Esophagus mucosa (tissue), 1 donor: ENCODE measurements at regions not wholly inside any gene's neighbourhood (a gene's known extent, or its start where the extent isn't known, plus 50 kb on each side); places are given as distances from the start of the nearest gene placed in this dataset.
"Not testable (repeated sequence)": the region's sequence is repeated elsewhere in the genome, so short reads cannot be mapped to it uniquely, and the experiment has no call there.

Source experiments
- ATAC-seq: fragments of 200-7000 bp; cut with Tn5 transposase; one replicate; pipeline ENCODE4 v1.9.1; 2020
- donor health status: DM: yes; HTN: yes; CAD: no.

- no peak for ATAC-seq
Measured at GRCh38 chr4:117577686-117578311, 456.5 kb upstream of the NDST3 start.

- ATAC-seq, result no peak
Measured at GRCh38 chr4:117588771-117589170, 445.5 kb upstream of the NDST3 start.

- ATAC-seq, result no peak
Measured at GRCh38 chr4:117596917-117597480, 437.3 kb upstream of the NDST3 start.

DNA sequence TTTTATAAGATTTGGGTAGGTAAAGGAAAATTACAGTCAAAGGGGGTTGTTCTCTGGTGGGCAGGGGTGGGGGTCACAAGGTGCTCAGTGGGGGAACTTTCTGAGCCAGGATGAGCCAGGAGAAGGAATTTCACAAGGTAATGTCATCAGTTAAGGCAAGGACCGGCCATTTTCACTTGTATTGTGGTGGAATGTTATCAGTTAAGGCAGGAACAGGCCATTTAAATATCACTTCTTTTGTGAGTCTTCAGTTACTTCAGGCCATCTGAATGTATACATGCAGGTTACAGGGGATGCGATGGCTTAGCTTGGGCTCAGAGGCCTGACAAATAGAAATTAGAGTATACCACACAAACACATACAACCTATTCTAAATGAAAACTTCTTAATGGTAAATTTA lies 434.9 kb upstream of the NDST3 start:
- ATAC-seq, result not testable (repeated sequence)

- ATAC-seq, result not testable (repeated sequence)
Measured at GRCh38 chr4:117600936-117601335, 433.4 kb upstream of the NDST3 start.

DNA sequence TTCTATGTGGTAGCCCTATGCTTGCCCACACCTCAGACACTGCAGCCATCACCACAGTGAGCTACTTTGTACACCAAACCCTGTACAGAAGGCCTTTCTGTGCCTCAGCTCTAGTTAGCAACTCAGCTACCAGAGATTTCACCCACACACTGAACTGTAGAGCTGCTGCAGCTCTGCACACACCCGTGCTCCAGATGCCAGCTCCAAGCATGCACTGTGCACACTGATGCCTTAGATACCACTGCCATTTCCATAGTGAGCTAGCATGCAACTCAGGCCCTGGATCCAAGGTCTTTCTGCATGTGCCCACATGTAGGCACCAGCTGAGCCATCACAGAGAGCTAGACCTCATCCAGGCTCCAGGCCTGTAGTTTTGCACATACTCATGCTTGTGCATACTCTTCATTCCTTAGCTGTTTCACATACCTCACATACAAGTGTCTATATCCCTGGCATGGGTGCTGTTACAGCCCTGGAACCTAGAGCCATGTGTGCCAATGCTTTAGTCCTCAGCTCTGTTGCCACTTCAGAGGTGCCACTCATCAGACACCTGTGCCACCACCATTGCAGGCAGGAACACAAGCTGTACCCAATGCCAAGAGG lies 423.5 kb upstream of the NDST3 start:
- no peak for ATAC-seq

DNA sequence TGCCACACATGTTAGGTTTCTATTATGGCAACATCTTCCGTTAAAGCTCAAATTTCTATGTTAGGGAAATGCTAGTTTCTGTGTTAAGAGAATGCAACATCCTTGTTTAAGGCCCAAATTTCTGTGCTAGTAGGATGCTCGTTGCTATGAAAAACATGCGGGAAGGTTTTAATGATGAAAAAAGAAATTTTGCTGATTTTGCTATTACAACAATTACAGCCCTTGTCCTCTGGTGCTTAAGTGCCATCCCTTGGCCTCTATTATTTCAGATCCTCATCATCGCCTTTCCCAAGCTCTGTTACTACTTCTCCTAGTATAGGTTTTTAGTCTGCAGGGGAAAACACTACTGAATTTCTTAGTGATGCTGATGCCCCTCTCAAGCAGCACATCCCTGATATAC lies 412.6 kb upstream of the NDST3 start:
- no peak for ATAC-seq

DNA sequence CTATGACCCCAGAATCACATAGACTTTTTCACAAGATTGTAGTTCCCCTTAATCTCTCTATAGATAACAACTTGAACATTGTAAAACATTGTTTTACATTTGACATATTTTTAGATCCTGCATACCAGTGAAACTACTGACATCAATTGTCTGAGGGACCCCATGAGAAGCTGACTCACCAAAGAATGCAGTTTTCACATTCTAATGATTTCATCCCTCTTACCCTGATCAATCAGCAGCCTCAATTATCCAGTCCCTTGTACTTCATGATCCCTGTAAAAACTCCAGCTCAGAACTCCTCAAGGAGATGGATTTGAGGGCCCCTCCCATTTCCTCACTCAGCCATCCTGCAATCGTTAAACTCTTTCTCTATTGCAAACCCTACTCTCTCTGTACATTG lies 411.0 kb upstream of the NDST3 start:
- ATAC-seq, result no peak

DNA sequence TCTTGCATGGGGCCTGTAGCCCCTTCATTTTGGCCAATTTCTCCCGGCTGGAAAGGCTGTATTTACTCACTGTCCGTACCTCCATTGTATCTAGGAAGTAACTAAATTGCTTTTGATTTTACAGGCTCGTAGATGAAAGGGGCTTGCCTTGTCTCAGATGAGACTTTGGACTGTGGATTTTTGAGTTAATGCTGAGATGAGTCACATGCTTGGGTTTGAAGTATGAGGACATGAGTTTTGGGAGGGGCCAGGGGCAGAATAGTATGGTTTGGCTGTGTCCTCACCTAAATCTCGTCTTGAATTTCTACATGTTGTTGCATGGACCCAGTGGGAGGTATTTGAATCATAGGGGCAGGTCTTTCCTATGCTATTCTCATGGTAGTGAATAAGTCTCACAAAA lies 407.6 kb upstream of the NDST3 start:
- ATAC-seq, result no peak

GRCh38 chr4:117634716-117635115 lies 399.6 kb upstream of the NDST3 start:
- ATAC-seq, result no peak

GRCh38 chr4:117637347-117637746 lies 396.9 kb upstream of the NDST3 start:
- ATAC-seq, result no peak

GRCh38 chr4:117640836-117641235 lies 393.4 kb upstream of the NDST3 start:
- no peak for ATAC-seq

DNA sequence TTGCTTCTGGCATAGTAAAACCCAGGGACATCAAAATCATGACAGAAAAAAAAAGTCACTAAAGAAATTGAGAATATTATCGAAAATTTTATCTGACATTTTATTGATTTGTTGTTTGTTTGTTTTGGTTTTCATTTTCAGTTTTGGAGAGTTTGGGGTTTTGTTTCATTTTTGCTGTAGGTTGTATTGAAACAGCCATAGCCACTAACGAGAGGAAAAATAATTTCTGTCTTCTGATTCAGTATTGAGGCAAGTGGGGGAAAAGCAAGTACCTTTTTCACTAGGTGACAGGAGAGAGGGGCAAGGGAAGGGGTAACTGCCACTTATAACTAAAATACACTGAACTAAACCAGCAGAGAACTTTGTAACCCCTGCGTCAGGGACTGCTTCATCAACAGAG lies 392.8 kb upstream of the NDST3 start:
- ATAC-seq, result no peak

DNA sequence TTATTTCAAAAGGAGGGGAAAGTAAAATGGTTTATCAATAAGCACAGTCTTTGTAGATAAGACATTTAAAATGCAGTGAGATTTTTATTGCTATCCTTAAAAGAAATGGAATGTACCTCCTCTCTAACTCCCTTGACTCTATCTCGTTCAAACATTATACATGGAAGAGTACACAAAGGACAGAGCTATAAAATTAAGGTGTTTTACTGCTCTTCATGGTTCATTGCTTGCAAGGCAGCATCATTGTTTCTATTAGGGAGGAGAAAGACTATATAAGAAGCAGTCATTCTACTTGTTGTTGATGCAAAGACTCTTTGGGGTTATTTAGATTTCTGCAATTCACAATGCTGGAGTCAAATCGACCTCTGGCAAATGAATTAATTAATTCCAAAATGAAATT lies 380.2 kb upstream of the NDST3 start:
- no peak for ATAC-seq

- no peak for ATAC-seq
Measured at GRCh38 chr4:117660668-117661067, 373.6 kb upstream of the NDST3 start.

- ATAC-seq, result no peak
Measured at GRCh38 chr4:117661091-117662072, 372.9 kb upstream of the NDST3 start.

- no peak for ATAC-seq
Measured at GRCh38 chr4:117664706-117665444, 369.4 kb upstream of the NDST3 start.

DNA sequence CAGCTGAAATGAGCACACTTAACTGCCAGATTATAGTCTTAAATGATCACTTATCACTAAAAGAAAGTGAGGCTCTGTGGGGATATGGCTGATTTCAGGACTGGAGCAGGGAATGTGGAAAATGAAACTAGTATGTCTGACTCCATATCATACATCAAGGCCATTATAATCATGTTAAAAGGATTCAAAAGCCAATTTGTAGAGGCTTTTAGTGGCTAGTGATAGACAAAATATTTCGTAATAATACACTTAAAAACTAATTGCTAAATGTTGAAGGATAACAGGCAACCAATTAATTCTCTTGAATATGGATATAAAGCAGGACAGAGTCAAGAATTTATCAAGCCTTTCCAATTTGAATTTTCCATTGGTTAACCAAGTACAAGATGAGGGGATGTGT lies 358.1 kb upstream of the NDST3 start:
- ATAC-seq, result no peak

GRCh38 chr4:117678861-117679260 lies 355.4 kb upstream of the NDST3 start:
- ATAC-seq, result no peak

DNA sequence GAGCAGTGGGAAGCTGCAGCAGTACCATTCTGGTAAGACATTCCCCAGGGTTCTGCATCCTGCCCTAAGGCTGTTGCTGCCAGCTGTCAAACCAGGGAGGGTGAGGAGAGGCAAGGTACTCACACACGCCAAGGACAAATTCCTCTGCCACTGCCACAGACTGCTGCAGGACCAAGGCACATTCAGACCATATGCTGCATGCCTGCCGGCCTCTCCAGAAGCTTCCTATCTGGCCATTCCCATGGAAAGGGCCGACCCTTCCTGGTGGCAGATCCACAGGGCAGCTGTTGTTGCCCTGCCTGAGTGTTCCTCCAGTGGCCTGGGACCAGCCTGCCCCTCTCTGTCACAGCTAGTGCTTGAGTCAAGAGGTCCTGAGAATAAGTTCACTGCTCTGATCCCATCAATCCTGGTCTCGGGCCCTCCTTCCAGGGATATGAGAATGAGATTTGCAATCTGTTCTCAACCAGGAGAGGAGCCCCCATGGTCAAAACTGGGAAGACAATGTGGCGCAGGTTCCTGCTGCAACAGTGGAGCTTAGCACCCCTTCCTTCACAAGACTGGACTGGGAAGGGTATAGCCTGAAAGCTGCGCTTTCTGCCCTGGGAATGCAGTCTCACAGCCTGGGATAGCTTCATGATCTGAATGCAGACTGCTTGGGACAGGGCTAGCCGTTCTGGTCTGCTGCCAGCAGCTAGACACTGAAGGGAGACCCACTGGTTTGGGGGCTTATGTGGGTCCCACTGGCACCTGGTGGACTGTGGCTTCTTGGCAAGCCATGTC lies 342.5 kb upstream of the NDST3 start:
- no peak for ATAC-seq

DNA sequence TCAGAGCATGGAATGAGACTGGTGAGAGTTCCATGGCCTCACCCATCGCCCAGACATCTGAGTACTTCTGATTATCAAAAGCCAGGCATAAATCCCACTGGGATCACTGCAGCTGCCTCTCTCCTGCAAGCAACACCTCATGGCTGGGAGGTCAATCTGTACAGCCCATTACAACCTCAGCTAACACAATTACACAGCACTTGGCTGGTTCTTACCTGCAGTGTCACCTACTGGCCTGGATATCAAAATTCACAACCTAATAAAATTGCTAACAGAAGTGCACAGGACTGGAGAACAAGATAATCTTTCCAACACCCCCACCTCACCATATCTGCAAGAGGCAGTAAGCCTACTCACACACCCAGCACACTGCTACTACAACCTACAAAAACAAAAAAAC lies 341.7 kb upstream of the NDST3 start:
- ATAC-seq, result no peak

- no peak for ATAC-seq
Measured at GRCh38 chr4:117699595-117699994, 334.7 kb upstream of the NDST3 start.
